ENCODE measurements at regions not wholly inside any gene's neighbourhood (a gene's known extent, or its start where the extent isn't known, plus 50 kb on each side); places are given as distances from the start of the nearest gene placed in this dataset.

GRCh38 chr5:116389601-116390000 lies 185.0 kb downstream of the SEMA6A start:
- ATAC-seq = no peak

DNA sequence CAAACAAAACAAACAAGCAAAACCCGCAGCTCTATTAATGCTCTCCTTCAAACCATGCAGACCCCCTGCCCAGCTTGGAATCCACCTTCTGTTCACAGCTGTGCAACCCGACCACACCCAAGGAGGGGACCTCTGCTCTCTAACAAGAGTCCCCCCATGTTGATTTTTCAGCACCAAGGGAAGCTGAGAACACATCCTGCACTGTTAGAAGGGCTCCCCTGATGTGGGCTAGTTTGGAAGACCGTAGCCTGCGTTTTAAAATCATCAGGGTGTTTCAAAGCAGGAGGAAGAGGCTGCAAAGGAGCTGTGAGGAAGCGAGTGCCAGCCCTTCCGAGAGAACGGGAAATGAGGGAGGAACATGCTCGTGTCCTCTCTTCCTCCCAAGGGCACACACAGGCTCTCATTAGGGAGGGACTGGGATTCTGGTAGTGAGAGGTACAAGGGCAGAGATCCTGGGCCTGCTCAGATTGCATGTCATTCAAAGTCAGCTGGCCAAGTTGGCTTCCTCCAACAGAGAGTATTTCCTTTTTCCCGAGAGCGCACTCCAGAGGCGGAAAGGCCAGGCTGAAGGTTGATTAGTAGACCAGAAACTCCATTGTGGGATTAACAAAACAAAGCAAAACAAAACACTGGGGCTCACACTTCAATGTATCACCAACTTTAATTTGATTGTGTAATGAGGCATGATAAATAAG lies 185.9 kb downstream of the SEMA6A start:
- Mint-ChIP-seq H3K4me1 (ENCODE audit: low read depth) (no peaks in the 10 kb centered on the region), H3K4me3 (no peak overlapping the region), H3K36me3 (ENCODE audit: insufficient read depth) (peaks cover 16% of the 10 kb centered on the region), H3K9me3 (no peaks in the 10 kb centered on the region), H3K27me3 (ENCODE audit: low read depth) (no peaks in the 10 kb centered on the region)
- DNase-seq (no peak), ATAC-seq (no peak)

More at GRCh38 chr5:116389601-116390000, 185.0 kb downstream of the SEMA6A start:
- H3K27me3 Mint-ChIP-seq (ENCODE audit: low read depth) = no peaks in the 10 kb centered on the region
- no peak for DNase-seq
- H3K36me3 Mint-ChIP-seq (ENCODE audit: insufficient read depth) = peaks cover 15% of the 10 kb centered on the region
- H3K4me3 Mint-ChIP-seq = no peak overlapping the region
- H3K4me1 Mint-ChIP-seq (ENCODE audit: low read depth) = no peaks in the 10 kb centered on the region
- no peaks in the 10 kb centered on the region for H3K9me3 Mint-ChIP-seq

GRCh38 chr5:116387738-116388137 lies 186.9 kb downstream of the SEMA6A start:
- peaks cover 25% of the 10 kb centered on the region for H3K36me3 Mint-ChIP-seq (ENCODE audit: insufficient read depth)
- no peaks in the 10 kb centered on the region for H3K4me1 Mint-ChIP-seq (ENCODE audit: low read depth)
- DNase-seq (no peak), ATAC-seq (no peak)
- H3K4me3 Mint-ChIP-seq = no peak overlapping the region
- H3K27me3 Mint-ChIP-seq (ENCODE audit: low read depth) = no peaks in the 10 kb centered on the region
- H3K9me3 Mint-ChIP-seq = no peaks in the 10 kb centered on the region

- no peaks in the 10 kb centered on the region for H3K27me3 Mint-ChIP-seq (ENCODE audit: low read depth)
- H3K9me3 Mint-ChIP-seq = no peaks in the 10 kb centered on the region
- DNase-seq = no peak
- peaks cover 35% of the 10 kb centered on the region for H3K36me3 Mint-ChIP-seq (ENCODE audit: insufficient read depth)
- no peak for ATAC-seq
- H3K4me3 Mint-ChIP-seq = no peak overlapping the region
- H3K4me1 Mint-ChIP-seq (ENCODE audit: low read depth) = no peaks in the 10 kb centered on the region
Measured at GRCh38 chr5:116386633-116387032, 188.0 kb downstream of the SEMA6A start.

DNA sequence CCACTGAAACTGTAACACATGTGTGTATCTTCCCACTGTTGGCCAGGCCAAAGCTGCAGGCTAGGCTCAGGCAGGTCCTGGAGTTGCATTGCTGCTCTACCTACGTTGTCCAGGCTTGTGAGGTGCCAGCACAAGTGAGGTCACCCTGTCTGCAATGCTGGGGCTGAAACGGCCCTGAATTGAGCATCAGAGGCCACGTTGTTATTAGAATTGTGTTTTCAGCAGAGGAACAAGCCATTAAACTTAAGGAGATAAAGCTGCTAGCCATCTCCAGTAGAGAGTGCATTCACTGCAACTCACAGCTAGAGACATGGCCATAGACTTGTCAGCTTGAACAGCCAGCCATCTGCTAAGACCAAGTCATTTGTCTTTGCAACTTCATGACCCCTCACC lies 191.8 kb downstream of the SEMA6A start:
- no peak overlapping the region for H3K4me3 Mint-ChIP-seq
- H3K27me3 Mint-ChIP-seq (ENCODE audit: low read depth) = no peaks in the 10 kb centered on the region
- no peaks in the 10 kb centered on the region for H3K4me1 Mint-ChIP-seq (ENCODE audit: low read depth)

GRCh38 chr5:116382032-116382873 lies 192.4 kb downstream of the SEMA6A start:
- H3K36me3 Mint-ChIP-seq (ENCODE audit: insufficient read depth) = peaks cover 42% of the 10 kb centered on the region
- ATAC-seq (no peak), DNase-seq (no peak)
- H3K9me3 Mint-ChIP-seq = no peaks in the 10 kb centered on the region
- H3K4me3 Mint-ChIP-seq = no peak overlapping the region
- H3K27me3 Mint-ChIP-seq (ENCODE audit: low read depth) = no peaks in the 10 kb centered on the region
- no peaks in the 10 kb centered on the region for H3K4me1 Mint-ChIP-seq (ENCODE audit: low read depth)

More for the DNA sequence above, 191.8 kb downstream of the SEMA6A start:
- H3K9me3 Mint-ChIP-seq = no peaks in the 10 kb centered on the region
- H3K36me3 Mint-ChIP-seq (ENCODE audit: insufficient read depth) = peaks cover 42% of the 10 kb centered on the region
- no peak for ATAC-seq
- DNase-seq = no peak

- no peak overlapping the region for H3K4me3 Mint-ChIP-seq
- peaks cover 44% of the 10 kb centered on the region for H3K36me3 Mint-ChIP-seq (ENCODE audit: insufficient read depth)
- H3K4me1 Mint-ChIP-seq (ENCODE audit: low read depth) = no peaks in the 10 kb centered on the region
- no peaks in the 10 kb centered on the region for H3K27me3 Mint-ChIP-seq (ENCODE audit: low read depth)
- ATAC-seq (no peak), DNase-seq (no peak)
- H3K9me3 Mint-ChIP-seq = no peaks in the 10 kb centered on the region
Measured at GRCh38 chr5:116381201-116381600, 193.4 kb downstream of the SEMA6A start.

GRCh38 chr5:116380621-116381020 lies 194.0 kb downstream of the SEMA6A start:
- Mint-ChIP-seq H3K4me3 (no peak overlapping the region), H3K27me3 (ENCODE audit: low read depth) (no peaks in the 10 kb centered on the region), H3K4me1 (ENCODE audit: low read depth) (no peaks in the 10 kb centered on the region), H3K36me3 (ENCODE audit: insufficient read depth) (peaks cover 39% of the 10 kb centered on the region), H3K9me3 (no peaks in the 10 kb centered on the region)
- ATAC-seq (no peak), DNase-seq (no peak)

DNA sequence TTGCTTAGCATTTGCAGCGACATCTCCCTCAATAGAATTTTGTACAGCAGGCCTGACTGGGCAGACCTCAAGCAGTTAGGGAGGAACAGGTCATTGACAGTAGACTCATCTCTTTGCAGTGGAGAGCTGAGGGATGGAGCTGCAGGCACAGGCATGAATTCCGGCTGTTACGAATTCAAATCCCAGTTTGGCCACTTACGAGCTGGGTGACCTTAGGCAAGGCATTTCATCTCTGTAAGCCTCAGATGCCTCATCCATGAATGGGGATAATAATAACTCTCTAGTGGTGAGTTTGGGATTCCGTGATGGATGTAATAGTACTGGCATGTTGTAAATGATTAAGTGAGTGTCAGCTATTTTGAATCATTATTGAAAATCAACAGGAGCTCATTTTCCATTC lies 195.3 kb downstream of the SEMA6A start:
- Mint-ChIP-seq H3K4me1 (ENCODE audit: low read depth) (no peaks in the 10 kb centered on the region), H3K36me3 (ENCODE audit: insufficient read depth) (peaks cover 40% of the 10 kb centered on the region), H3K9me3 (no peaks in the 10 kb centered on the region), H3K27me3 (ENCODE audit: low read depth) (no peaks in the 10 kb centered on the region), H3K4me3 (no peak overlapping the region)
- DNase-seq (no peak), ATAC-seq (no peak)

DNA sequence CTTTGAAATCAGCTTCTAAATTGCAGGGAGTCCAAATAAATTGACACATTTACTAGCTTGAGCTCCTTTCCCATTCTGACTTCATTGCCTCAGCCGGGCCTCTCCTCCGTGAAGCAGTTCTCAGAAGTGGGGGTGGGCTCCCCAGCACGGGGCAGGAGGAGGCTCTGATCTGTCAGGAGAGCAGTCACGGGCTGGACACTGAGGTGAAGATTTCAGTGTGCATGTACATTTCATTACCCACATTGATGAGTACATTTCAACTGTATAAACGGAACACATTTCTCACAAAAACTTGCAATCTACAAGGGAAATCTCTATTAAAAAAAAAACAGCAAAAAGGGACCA lies 195.9 kb downstream of the SEMA6A start:
- H3K9me3 Mint-ChIP-seq = no peaks in the 10 kb centered on the region
- peaks cover 40% of the 10 kb centered on the region for H3K36me3 Mint-ChIP-seq (ENCODE audit: insufficient read depth)
- DNase-seq (no peak), ATAC-seq (no peak)
- no peaks in the 10 kb centered on the region for H3K4me1 Mint-ChIP-seq (ENCODE audit: low read depth)
- no peak overlapping the region for H3K4me3 Mint-ChIP-seq
- H3K27me3 Mint-ChIP-seq (ENCODE audit: low read depth) = no peaks in the 10 kb centered on the region

GRCh38 chr5:116378007-116378776 lies 196.4 kb downstream of the SEMA6A start:
- ATAC-seq = no peak
- H3K9me3 Mint-ChIP-seq = no peaks in the 10 kb centered on the region
- DNase-seq = no peak
- H3K27me3 Mint-ChIP-seq (ENCODE audit: low read depth) = no peaks in the 10 kb centered on the region
- H3K36me3 Mint-ChIP-seq (ENCODE audit: insufficient read depth) = peaks cover 35% of the 10 kb centered on the region
- H3K4me3 Mint-ChIP-seq = no peak overlapping the region
- no peaks in the 10 kb centered on the region for H3K4me1 Mint-ChIP-seq (ENCODE audit: low read depth)

DNA sequence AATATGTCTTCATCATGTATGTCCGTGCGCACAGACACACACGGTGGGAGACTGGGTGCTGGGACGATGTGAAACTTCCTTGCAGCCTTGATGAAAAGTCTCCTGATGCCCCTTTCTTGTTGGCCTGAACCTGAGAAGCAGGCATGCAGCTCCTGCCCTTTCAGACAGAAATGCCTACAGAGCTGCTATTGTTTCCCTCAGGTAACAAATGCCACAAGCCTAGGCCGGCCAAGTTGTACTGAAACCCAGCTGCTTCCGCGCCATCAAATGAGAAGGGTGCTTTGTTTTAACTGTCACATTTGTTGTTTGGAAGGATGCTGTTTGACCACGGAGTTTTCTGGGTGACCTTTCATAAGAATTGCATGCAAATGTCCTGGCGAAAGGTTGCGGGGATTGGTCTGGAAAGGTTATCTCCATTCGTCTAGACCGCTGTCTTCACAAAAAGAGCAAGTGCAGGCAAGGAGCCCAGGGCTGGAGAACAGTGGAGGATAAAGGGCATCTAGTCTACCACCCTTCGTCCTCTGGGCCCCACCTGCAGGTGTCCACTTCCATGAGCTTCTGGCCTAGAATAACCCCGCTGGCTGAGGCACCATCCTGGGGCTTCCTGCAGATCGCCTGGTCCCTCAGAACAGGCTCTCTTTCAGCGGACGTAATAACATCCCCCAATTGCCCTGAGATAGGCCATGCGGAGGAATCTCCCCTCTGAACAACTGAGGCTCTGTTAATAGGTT lies 197.2 kb downstream of the SEMA6A start:
- DNase-seq (no peak), ATAC-seq (no peak)
- Mint-ChIP-seq H3K27me3 (ENCODE audit: low read depth) (no peaks in the 10 kb centered on the region), H3K9me3 (no peaks in the 10 kb centered on the region), H3K36me3 (ENCODE audit: insufficient read depth) (peaks cover 29% of the 10 kb centered on the region), H3K4me1 (ENCODE audit: low read depth) (no peaks in the 10 kb centered on the region), H3K4me3 (no peak overlapping the region)

DNA sequence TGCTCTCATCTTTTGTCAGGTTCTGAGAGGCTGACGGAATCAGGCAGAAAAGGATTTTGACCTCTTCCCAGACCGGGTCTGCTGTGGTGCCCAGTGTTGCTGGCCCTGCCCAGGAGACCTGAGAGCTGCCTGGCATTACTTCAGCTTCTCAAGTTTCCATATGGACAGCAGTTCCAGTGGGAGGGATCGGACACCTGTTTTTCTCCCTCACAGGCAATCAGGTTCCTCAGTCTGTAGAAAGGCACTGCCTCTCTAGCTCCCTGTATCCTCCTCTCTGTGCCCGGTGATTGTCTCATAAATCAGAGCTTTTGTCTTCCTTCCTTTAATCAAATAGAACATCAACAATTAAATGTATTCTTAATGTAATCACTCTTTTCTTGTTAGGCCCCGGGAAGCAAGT lies 198.7 kb downstream of the SEMA6A start:
- Mint-ChIP-seq H3K36me3 (ENCODE audit: insufficient read depth) (peaks cover 14% of the 10 kb centered on the region), H3K4me1 (ENCODE audit: low read depth) (peaks cover 5% of the 10 kb centered on the region), H3K9me3 (no peaks in the 10 kb centered on the region), H3K4me3 (no peak overlapping the region), H3K27me3 (ENCODE audit: low read depth) (no peaks in the 10 kb centered on the region)
- ATAC-seq (no peak), DNase-seq (no peak)

GRCh38 chr5:116374434-116374852 lies 200.2 kb downstream of the SEMA6A start:
- Mint-ChIP-seq H3K9me3 (no peaks in the 10 kb centered on the region), H3K4me1 (ENCODE audit: low read depth) (peaks cover 12% of the 10 kb centered on the region), H3K27me3 (ENCODE audit: low read depth) (no peaks in the 10 kb centered on the region), H3K4me3 (no peak overlapping the region), H3K36me3 (ENCODE audit: insufficient read depth) (peaks cover 15% of the 10 kb centered on the region)
- no peak for ATAC-seq
- DNase-seq = no peak
